ENCODE measurements at regions not wholly inside any gene's neighbourhood (a gene's known extent, or its start where the extent isn't known, plus 50 kb on each side); places are given as distances from the start of the nearest gene placed in this dataset.

GRCh38 chr1:36590264-36590663 lies 107.6 kb upstream of the CSF3R start:
- no peak for TF ChIP-seq CHD2 (IDR thresholded peaks at IDR 0.05; ENCODE audit: low read length, partially characterized antibody)
- TF ChIP-seq CTCF (IDR thresholded peaks at IDR 0.05) = no peak
- TF ChIP-seq HOXA7 (CRISPR knock-in tag; IDR thresholded peaks at IDR 0.05) = no peak
- TF ChIP-seq JUNB (IDR thresholded peaks at IDR 0.05) = no peak
- TF ChIP-seq CHD4 (IDR thresholded peaks at IDR 0.05; ENCODE audit: borderline replicate concordance) = no peak
- no peak for TF ChIP-seq HDAC2 (IDR thresholded peaks at IDR 0.05)
- TF ChIP-seq RAD21 (conservative IDR thresholded peaks at IDR 0.05 in 1 of 2, IDR thresholded peaks at IDR 0.05 in 1 of 2) = no peak

Measured in A549 (cell line).